ENCODE measurements at regions not wholly inside any gene's neighbourhood (a gene's known extent, or its start where the extent isn't known, plus 50 kb on each side); places are given as distances from the start of the nearest gene placed in this dataset.

DNA sequence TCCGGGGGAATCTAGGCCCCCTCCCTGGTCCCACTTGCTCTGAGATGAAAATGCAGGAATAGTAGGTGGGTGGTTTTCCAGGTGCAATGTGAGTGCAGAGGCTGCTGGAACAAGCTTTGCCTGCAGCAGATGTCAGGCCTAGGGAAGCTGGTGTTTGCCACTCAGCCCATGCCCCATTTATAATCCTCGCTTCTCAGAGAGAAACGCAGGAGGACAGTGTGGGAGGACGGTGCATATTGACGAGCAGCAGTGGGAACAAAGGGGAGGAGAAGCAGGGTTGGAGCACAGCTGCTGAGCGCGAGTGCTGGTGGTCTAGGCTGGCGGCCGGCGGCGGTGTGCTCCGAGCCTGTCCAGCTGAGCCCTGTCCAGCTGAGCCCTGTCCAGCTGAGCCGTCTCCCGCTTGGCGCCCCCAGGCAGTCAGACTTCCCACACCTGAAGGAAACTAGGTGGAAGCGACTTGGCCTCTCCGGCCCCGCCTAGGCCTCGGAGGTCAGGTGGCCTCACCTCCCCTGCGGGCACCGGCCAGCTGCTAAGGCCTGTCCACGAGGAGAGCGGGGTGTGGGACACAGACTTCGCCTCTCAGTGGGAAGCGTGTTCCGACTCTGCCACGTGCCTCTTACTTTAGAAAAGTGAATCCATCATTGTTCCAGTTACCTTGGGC, 49.7 kb upstream of the FRMD1 start:
- CTCF ChIA-PET: no interaction called here

More for the DNA sequence above, 49.7 kb upstream of the FRMD1 start:
- DNase-seq (ENCODE audit: low read depth, low spot score): no peak
- ChIA-PET POLR2A (no interaction called here), RAD21 (ENCODE audit: low non-redundant PET in 1 of 2, low total read pairs in 2 of 2, uncharacterized antibody in 2 of 2, unreplicated experiment in 2 of 2) (no interaction called here)
- H3K36me3 ChIP-seq (ENCODE audit: control insufficient read depth in 1 of 2, insufficient read depth in 2 of 2, low read length in 2 of 2): no peaks in the 10 kb centered on the region
- intact Hi-C loops (cut with micrococcal nuclease): no loop called here
- no peaks in the 10 kb centered on the region for H3K9me2 ChIP-seq (ENCODE audit: insufficient read depth)
- no peak for ATAC-seq
- no TSS peak for BruUV-seq (replicated peaks)
- no peak overlapping the region for H2AFZ ChIP-seq (ENCODE audit: low read depth, low read length, poor library complexity, severe bottlenecking)
- no peak overlapping the region for H3K9ac ChIP-seq (ENCODE audit: low read length)
- peaks cover 6% of the 10 kb centered on the region; the same call in 1 of the 2 replicates for H3K27me3 ChIP-seq (ENCODE audit: insufficient read depth, low read length)
- H3K9me3 ChIP-seq (ENCODE audit: control insufficient read depth in 1 of 2, insufficient read depth in 1 of 2, low read depth in 1 of 2, low read length in 2 of 2): no peaks in the 10 kb centered on the region
- no peak overlapping the region for H3K27ac ChIP-seq (ENCODE audit: low read depth, low read length)
- no peak overlapping the region for H3K4me2 ChIP-seq (ENCODE audit: low read length)
- H3K79me2 ChIP-seq (ENCODE audit: insufficient read depth, low read length): no peaks in the 10 kb centered on the region
- H3K4me1 ChIP-seq (ENCODE audit: control insufficient read depth in 1 of 2, insufficient read depth in 2 of 2, low read length in 2 of 2): no peaks in the 10 kb centered on the region
- no peaks in the 10 kb centered on the region for H4K20me1 ChIP-seq (ENCODE audit: insufficient read depth)
- TF ChIP-seq POLR2A (IDR thresholded peaks at IDR 0.05; ENCODE audit: borderline replicate concordance, extremely low read depth, insufficient read depth, insufficient read length) (no peak), FOSL1 (IDR thresholded peaks at IDR 0.05; ENCODE audit: low read depth) (no peak), MAX (IDR thresholded peaks at IDR 0.05) (no peak)
- no peak overlapping the region for H3K4me3 ChIP-seq (replicated peaks in 1 of 2; ENCODE audit: low read depth in 1 of 2, low read length in 2 of 2)
